Liver (tissue), 3 donors: ENCODE measurements at regions not wholly inside any gene's neighbourhood (a gene's known extent, or its start where the extent isn't known, plus 50 kb on each side); places are given as distances from the start of the nearest gene placed in this dataset.

ENCODE experiments used
- ATF3 ChIP-seq: IDR thresholded peaks from 2 replicates; pipeline ENCODE4 v1.6.1; 2016; ENCODE audit warnings: antibody characterized with exemption
- CTCF ChIP-seq: fragments of 150-350 bp; IDR thresholded peaks from 2 replicates; pipeline ENCODE4 v1.5.1; 2017; ENCODE audit warnings: improper control_type of control experiment, low read depth, low read length; ENCODE audit not compliant: missing input control
- EGR1 ChIP-seq, 2 donors: IDR thresholded peaks; 2 replicates each; pipeline ENCODE4 v1.6.1; 2016 to 2018; ENCODE audit warnings: antibody characterized with exemption in 2 of 2, low read depth in 2 of 2
- FOXA1 ChIP-seq: IDR thresholded peaks from 2 replicates; pipeline ENCODE4 v1.6.1; 2016; ENCODE audit warnings: antibody characterized with exemption
- HNF4A ChIP-seq, 2 donors: conservative IDR thresholded peaks; 2 replicates each; pipeline ENCODE4 v1.6.1; 2016; ENCODE audit warnings: antibody characterized with exemption in 2 of 2, mild to moderate bottlenecking in 2 of 2
- JUND ChIP-seq, 2 donors: IDR thresholded peaks; 2 replicates each; pipeline ENCODE4 v1.6.1; 2016; ENCODE audit warnings: antibody characterized with exemption in 2 of 2
- RXRA ChIP-seq, 2 donors: IDR thresholded peaks; 2 replicates each; pipeline ENCODE4 v1.6.1; 2017 to 2018; ENCODE audit warnings: antibody characterized with exemption in 2 of 2, mild to moderate bottlenecking in 1 of 2
- SP1 ChIP-seq: IDR thresholded peaks from 2 replicates; pipeline ENCODE4 v1.6.1; 2018; ENCODE audit warnings: antibody characterized with exemption, mild to moderate bottlenecking
- YY1 ChIP-seq: IDR thresholded peaks from 2 replicates; pipeline ENCODE4 v1.6.1; 2016; ENCODE audit warnings: antibody characterized with exemption, mild to moderate bottlenecking
- ZBTB33 ChIP-seq: IDR thresholded peaks from 2 replicates; pipeline ENCODE4 v1.6.1; 2016; ENCODE audit warnings: antibody characterized with exemption
- donor health status: healthy.
- donor health status: healthy.

GRCh38 chr10:84762754-84763394 lies 434.5 kb downstream of the CCSER2 start:
- TF ChIP-seq EGR1 (IDR thresholded peaks at IDR 0.05; ENCODE audit: low read depth in 2 of 2) (no peak), ZBTB33 (no peak), CTCF (no peak), JUND (IDR thresholded peaks at IDR 0.05) (no peak), FOXA1 (no peak), HNF4A (conservative IDR thresholded peaks at IDR 0.05) (no peak), YY1 (no peak), ATF3 (no peak), SP1 (no peak), RXRA (IDR thresholded peaks at IDR 0.05) (no peak)
